ENCODE measurements at regions not wholly inside any gene's neighbourhood (a gene's known extent, or its start where the extent isn't known, plus 50 kb on each side); places are given as distances from the start of the nearest gene placed in this dataset.

DNA sequence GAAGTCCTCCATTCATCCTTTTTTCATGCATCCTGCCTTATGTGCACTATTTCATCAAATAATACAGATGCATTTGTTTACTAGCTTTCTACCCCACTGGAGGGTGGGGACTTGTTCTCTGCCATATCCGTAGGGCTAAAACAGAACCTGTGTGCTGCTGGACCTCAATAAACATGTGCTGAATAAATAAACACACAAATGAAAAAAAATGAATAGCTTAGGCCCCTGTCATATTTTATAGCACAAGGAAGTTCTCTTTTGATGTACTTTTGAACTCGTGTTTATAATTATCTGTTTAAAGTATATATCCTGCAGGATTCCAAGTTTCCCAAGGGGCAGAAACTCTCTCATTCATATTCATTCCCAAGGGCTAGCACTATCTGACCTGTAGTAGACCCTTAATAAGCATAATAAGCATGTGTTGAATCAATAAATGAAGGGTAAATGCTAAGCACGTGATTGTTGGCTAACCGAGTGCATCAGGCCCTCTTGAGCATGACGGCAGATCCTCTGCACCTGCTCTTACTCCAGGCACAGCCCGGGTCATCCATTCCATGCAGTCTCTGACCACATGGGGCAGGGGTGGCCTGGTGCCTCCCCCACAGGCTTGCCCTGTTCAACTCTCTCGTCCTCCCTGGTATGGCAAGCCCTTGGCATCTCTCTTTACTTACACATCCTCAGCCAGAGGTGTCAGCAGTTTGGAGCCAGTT lies 474.1 kb upstream of the ZMIZ1 start:
- no peak for DNase-seq (ENCODE audit: low read depth, low spot score)
- Histone ChIP-seq H3K4me3 (no peak overlapping the region), H3K9ac (ENCODE audit: insufficient read length) (no peak overlapping the region), H3K9me3 (ENCODE audit: low read depth, low read length) (no peaks in the 10 kb centered on the region), H3K27ac (no peak overlapping the region), H3K36me3 (ENCODE audit: insufficient read depth, low read length) (no peaks in the 10 kb centered on the region)
- TF ChIP-seq POLR2AphosphoS5 (IDR thresholded peaks at IDR 0.05; ENCODE audit: borderline replicate concordance, low read depth, low read length) (no peak), FOXP2 (optimal IDR thresholded peaks at IDR 0.05; ENCODE audit: control extremely low read depth, extremely low read length, insufficient read depth) (no peak), EZH2 (IDR thresholded peaks at IDR 0.05) (no peak)

GRCh38 chr10:78595269-78595619 lies 473.5 kb upstream of the ZMIZ1 start:
- H3K27ac ChIP-seq = no peak overlapping the region
- H3K36me3 ChIP-seq (ENCODE audit: insufficient read depth, low read length) = no peaks in the 10 kb centered on the region
- TF ChIP-seq POLR2AphosphoS5 (IDR thresholded peaks at IDR 0.05; ENCODE audit: borderline replicate concordance, low read depth, low read length) = no peak
- no peak for TF ChIP-seq FOXP2 (optimal IDR thresholded peaks at IDR 0.05; ENCODE audit: control extremely low read depth, extremely low read length, insufficient read depth)
- TF ChIP-seq EZH2 (IDR thresholded peaks at IDR 0.05) = no peak
- no peaks in the 10 kb centered on the region for H3K9me3 ChIP-seq (ENCODE audit: low read depth, low read length)
- no peak overlapping the region for H3K4me3 ChIP-seq
- H3K9ac ChIP-seq (ENCODE audit: insufficient read length) = no peak overlapping the region
- DNase-seq (ENCODE audit: low read depth, low spot score) = no peak

DNA sequence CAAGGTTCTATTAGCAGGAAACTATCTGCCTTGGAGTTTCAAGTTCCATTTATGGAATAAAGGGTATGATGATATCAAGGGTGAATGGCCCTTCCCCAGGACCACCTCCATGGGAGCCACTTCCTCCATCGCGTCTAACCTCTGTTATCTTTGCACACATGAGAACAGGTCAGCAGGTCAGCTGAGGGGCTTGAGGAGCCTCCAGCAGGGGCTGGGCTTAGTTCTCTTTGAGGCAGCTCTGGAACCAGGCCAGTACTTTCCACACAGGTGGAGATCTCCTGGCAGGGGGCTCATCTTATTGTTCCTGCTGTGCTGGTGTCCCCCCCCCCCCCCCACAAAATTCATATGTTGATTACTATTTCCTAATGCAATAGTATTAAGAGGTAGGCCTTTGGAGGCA lies 472.2 kb upstream of the ZMIZ1 start:
- DNase-seq (ENCODE audit: low read depth, low spot score) = no peak
- H3K36me3 ChIP-seq (ENCODE audit: insufficient read depth, low read length) = no peaks in the 10 kb centered on the region
- TF ChIP-seq FOXP2 (optimal IDR thresholded peaks at IDR 0.05; ENCODE audit: control extremely low read depth, extremely low read length, insufficient read depth) (no peak), EZH2 (IDR thresholded peaks at IDR 0.05) (no peak), POLR2AphosphoS5 (IDR thresholded peaks at IDR 0.05; ENCODE audit: borderline replicate concordance, low read depth, low read length) (no peak)

GRCh38 chr10:78597796-78598555 lies 470.8 kb upstream of the ZMIZ1 start:
- DNase-seq (ENCODE audit: low read depth, low spot score) = no peak
- H3K36me3 ChIP-seq (ENCODE audit: insufficient read depth, low read length) = no peaks in the 10 kb centered on the region
- no peak for TF ChIP-seq FOXP2 (optimal IDR thresholded peaks at IDR 0.05; ENCODE audit: control extremely low read depth, extremely low read length, insufficient read depth)
- no peak for TF ChIP-seq EZH2 (IDR thresholded peaks at IDR 0.05)
- TF ChIP-seq POLR2AphosphoS5 (IDR thresholded peaks at IDR 0.05; ENCODE audit: borderline replicate concordance, low read depth, low read length) = no peak
- no peaks in the 10 kb centered on the region for H3K9me3 ChIP-seq (ENCODE audit: low read depth, low read length)
- H3K27ac ChIP-seq = no peak overlapping the region
- no peak overlapping the region for H3K9ac ChIP-seq (ENCODE audit: insufficient read length)
- no peak overlapping the region for H3K4me3 ChIP-seq

More for the DNA sequence above, 472.2 kb upstream of the ZMIZ1 start:
- Histone ChIP-seq H3K9me3 (ENCODE audit: low read depth, low read length) (no peaks in the 10 kb centered on the region), H3K9ac (ENCODE audit: insufficient read length) (no peak overlapping the region), H3K4me3 (no peak overlapping the region), H3K27ac (no peak overlapping the region)

GRCh38 chr10:78599122-78599853 lies 469.5 kb upstream of the ZMIZ1 start:
- Histone ChIP-seq H3K27ac (no peak overlapping the region), H3K36me3 (ENCODE audit: insufficient read depth, low read length) (no peaks in the 10 kb centered on the region), H3K9ac (ENCODE audit: insufficient read length) (no peak overlapping the region), H3K4me3 (no peak overlapping the region), H3K9me3 (ENCODE audit: low read depth, low read length) (no peaks in the 10 kb centered on the region)
- DNase-seq (ENCODE audit: low read depth, low spot score) = no peak
- TF ChIP-seq EZH2 (IDR thresholded peaks at IDR 0.05) (no peak), POLR2AphosphoS5 (IDR thresholded peaks at IDR 0.05; ENCODE audit: borderline replicate concordance, low read depth, low read length) (no peak), FOXP2 (optimal IDR thresholded peaks at IDR 0.05; ENCODE audit: control extremely low read depth, extremely low read length, insufficient read depth) (no peak)

GRCh38 chr10:78600121-78600665 lies 468.6 kb upstream of the ZMIZ1 start:
- Histone ChIP-seq H3K36me3 (ENCODE audit: insufficient read depth, low read length) (no peaks in the 10 kb centered on the region), H3K4me3 (no peak overlapping the region), H3K9ac (ENCODE audit: insufficient read length) (no peak overlapping the region), H3K27ac (no peak overlapping the region), H3K9me3 (ENCODE audit: low read depth, low read length) (no peaks in the 10 kb centered on the region)
- no peak for DNase-seq (ENCODE audit: low read depth, low spot score)
- no peak for TF ChIP-seq FOXP2 (optimal IDR thresholded peaks at IDR 0.05; ENCODE audit: control extremely low read depth, extremely low read length, insufficient read depth)
- TF ChIP-seq EZH2 (IDR thresholded peaks at IDR 0.05) = no peak
- TF ChIP-seq POLR2AphosphoS5 (IDR thresholded peaks at IDR 0.05; ENCODE audit: borderline replicate concordance, low read depth, low read length) = no peak

- Histone ChIP-seq H3K9ac (ENCODE audit: insufficient read length) (no peak overlapping the region), H3K4me3 (no peak overlapping the region), H3K9me3 (ENCODE audit: low read depth, low read length) (no peaks in the 10 kb centered on the region), H3K27ac (no peak overlapping the region), H3K36me3 (ENCODE audit: insufficient read depth, low read length) (no peaks in the 10 kb centered on the region)
- TF ChIP-seq FOXP2 (optimal IDR thresholded peaks at IDR 0.05; ENCODE audit: control extremely low read depth, extremely low read length, insufficient read depth) = no peak
- TF ChIP-seq POLR2AphosphoS5 (IDR thresholded peaks at IDR 0.05; ENCODE audit: borderline replicate concordance, low read depth, low read length) = no peak
- TF ChIP-seq EZH2 (IDR thresholded peaks at IDR 0.05) = no peak
- no peak for DNase-seq (ENCODE audit: low read depth, low spot score)
Measured at GRCh38 chr10:78600740-78601139, 468.0 kb upstream of the ZMIZ1 start.

Data from SK-N-MC (cell line).